OCI-LY7 (cell line): ENCODE measurements at regions not wholly inside any gene's neighbourhood (a gene's known extent, or its start where the extent isn't known, plus 50 kb on each side); places are given as distances from the start of the nearest gene placed in this dataset.

Experiments
- BruUV-seq: library from RNA; stranded (reverse); fragments of 400-500 nt; replicated peaks from 2 replicates; lab custom pipeline; 2021; lab: Mats Ljungman, UMichigan
- CTCF ChIA-PET: fragments of 300-600 bp; sonication (Branson Sonifier 250); formaldehyde crosslinking; loops from one replicate; lab custom pipeline; 2022; ENCODE audit warnings: antibody characterized with exemption; ENCODE audit not compliant: unreplicated experiment; lab: Charles Lee
- POLR2A ChIA-PET: fragments of 300-600 bp; sonication (Branson Sonifier 250); formaldehyde crosslinking; loops from one replicate; lab custom pipeline; 2022; ENCODE audit warnings: antibody characterized with exemption; lab: Charles Lee
- DNase-seq: peaks from one replicate; pipeline ENCODE4 v3.0.0-alpha.2; 2015; ENCODE audit warnings: low spot score
- H2AFZ ChIP-seq: fragments of 200-600 bp; sonication (generic), shearing (Covaris generic); 2 replicates; pipeline ENCODE4 v1.6.1; 2014; ENCODE audit warnings: mild to moderate bottlenecking, antibody characterized with exemption, low read length, moderate library complexity
- H3K27ac ChIP-seq: fragments of 200-600 bp; sonication (generic); 2 replicates; pipeline ENCODE4 v1.5.1; 2014; ENCODE audit warnings: mixed run types, low read depth, mild to moderate bottlenecking, moderate library complexity, low read length, inconsistent platforms; ENCODE audit not compliant: poor library complexity, severe bottlenecking
- H3K36me3 ChIP-seq: fragments of 200-600 bp; sonication (generic); 2 replicates; pipeline ENCODE4 v1.6.1; 2014; ENCODE audit warnings: mild to moderate bottlenecking, antibody characterized with exemption, low read length, moderate library complexity, mixed read lengths; ENCODE audit not compliant: insufficient read depth
- H3K4me1 ChIP-seq: fragments of 200-600 bp; sonication (generic); 2 replicates; pipeline ENCODE4 v1.5.1; 2014; ENCODE audit warnings: mild to moderate bottlenecking, low read length; ENCODE audit not compliant: insufficient read depth, poor library complexity, severe bottlenecking
- H3K4me2 ChIP-seq: fragments of 200-600 bp; sonication (generic); 2 replicates; pipeline ENCODE4 v1.6.1; 2014; ENCODE audit warnings: mild to moderate bottlenecking, low read length
- H3K4me3 ChIP-seq: fragments of 200-600 bp; sonication (generic); 2 replicates; pipeline ENCODE4 v1.5.1; 2014; ENCODE audit warnings: mild to moderate bottlenecking, low read depth, low read length; ENCODE audit not compliant: poor library complexity, severe bottlenecking
- H3K79me2 ChIP-seq: fragments of 200-600 bp; sonication (generic); 2 replicates; pipeline ENCODE4 v1.6.1; 2016; ENCODE audit warnings: low read depth, mild to moderate bottlenecking, low read length, moderate library complexity, mixed read lengths; ENCODE audit not compliant: insufficient read depth
- H3K9me2 ChIP-seq: fragments of 200-600 bp; sonication (generic); 2 replicates; pipeline ENCODE4 v1.6.1; 2016; ENCODE audit warnings: mild to moderate bottlenecking, low read length, mixed read lengths; ENCODE audit not compliant: insufficient read depth
- H3K9me3 ChIP-seq: fragments of 200-600 bp; sonication (generic); 2 replicates; pipeline ENCODE4 v1.6.1; 2014; ENCODE audit warnings: mild to moderate bottlenecking, mixed run types, low read length, mixed read lengths
- H4K20me1 ChIP-seq: fragments of 200-600 bp; sonication (generic); 2 replicates; pipeline ENCODE4 v1.6.1; 2014; ENCODE audit warnings: mild to moderate bottlenecking, antibody characterized with exemption, low read length, moderate library complexity, mixed read lengths; ENCODE audit not compliant: insufficient read depth
- EZH2phosphoT487 ChIP-seq: fragments of 200-600 bp; sonication (generic); IDR thresholded peaks from 2 replicates; pipeline ENCODE4 v1.6.1; 2018; ENCODE audit warnings: low read depth, borderline replicate concordance, mild to moderate bottlenecking, mixed run types, antibody characterized with exemption, low read length, moderate library complexity, mixed read lengths
- intact Hi-C: fragments of 100-400 bp; cut with micrococcal nuclease; formaldehyde crosslinking; loops from one replicate; pipeline ENCODE4 v1.10.0; 2022; ENCODE audit not compliant: unreplicated experiment
- TF ChIP-seq, protein P1 (sequence below): fragments of 200-600 bp; sonication (generic); conservative IDR thresholded peaks from 2 replicates; pipeline ENCODE4 v1.5.1; 2014; ENCODE audit warnings: mild to moderate bottlenecking, antibody characterized with exemption, low read length, moderate library complexity, mixed read lengths

DNA sequence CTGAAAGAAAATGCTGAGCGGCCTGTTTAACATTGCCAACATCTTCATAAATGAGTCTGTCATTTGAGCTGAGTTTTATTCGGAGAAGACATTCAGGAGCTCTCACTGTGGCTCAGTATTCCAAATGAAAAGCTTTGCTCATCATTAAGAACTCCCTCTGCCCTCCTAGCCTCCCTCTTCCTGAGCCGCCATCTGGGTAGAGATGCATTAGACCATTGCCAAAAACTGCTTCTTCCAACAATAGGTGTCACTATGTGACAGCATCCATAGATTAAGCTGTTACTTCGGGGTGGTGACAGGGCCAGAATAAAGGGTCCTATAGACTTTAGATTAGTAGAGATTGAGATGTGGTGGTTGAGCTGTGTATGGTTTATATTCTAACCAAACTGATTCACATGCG, 501.4 kb upstream of the NR2F2 start:
- ChIA-PET POLR2A (interaction anchor here (0.6 kb wide), 1 partner anchor 672 kb away, joined by 3 read pairs; no protein-coding TSS in a partner anchor), CTCF (no interaction called here)
- Histone ChIP-seq H2AFZ (no peak overlapping the region), H3K9me3 (no peaks in the 10 kb centered on the region), H4K20me1 (no peaks in the 10 kb centered on the region), H3K4me1 (no peaks in the 10 kb centered on the region), H3K36me3 (no peaks in the 10 kb centered on the region), H3K79me2 (no peaks in the 10 kb centered on the region), H3K9me2 (no peaks in the 10 kb centered on the region), H3K4me3 (no peak overlapping the region), H3K27ac (no peak overlapping the region), H3K4me2 (no peak overlapping the region)
- DNase-seq = no peak
- intact Hi-C loops = no loop called here
- no TSS peak for BruUV-seq
- TF ChIP-seq, protein P1, sequence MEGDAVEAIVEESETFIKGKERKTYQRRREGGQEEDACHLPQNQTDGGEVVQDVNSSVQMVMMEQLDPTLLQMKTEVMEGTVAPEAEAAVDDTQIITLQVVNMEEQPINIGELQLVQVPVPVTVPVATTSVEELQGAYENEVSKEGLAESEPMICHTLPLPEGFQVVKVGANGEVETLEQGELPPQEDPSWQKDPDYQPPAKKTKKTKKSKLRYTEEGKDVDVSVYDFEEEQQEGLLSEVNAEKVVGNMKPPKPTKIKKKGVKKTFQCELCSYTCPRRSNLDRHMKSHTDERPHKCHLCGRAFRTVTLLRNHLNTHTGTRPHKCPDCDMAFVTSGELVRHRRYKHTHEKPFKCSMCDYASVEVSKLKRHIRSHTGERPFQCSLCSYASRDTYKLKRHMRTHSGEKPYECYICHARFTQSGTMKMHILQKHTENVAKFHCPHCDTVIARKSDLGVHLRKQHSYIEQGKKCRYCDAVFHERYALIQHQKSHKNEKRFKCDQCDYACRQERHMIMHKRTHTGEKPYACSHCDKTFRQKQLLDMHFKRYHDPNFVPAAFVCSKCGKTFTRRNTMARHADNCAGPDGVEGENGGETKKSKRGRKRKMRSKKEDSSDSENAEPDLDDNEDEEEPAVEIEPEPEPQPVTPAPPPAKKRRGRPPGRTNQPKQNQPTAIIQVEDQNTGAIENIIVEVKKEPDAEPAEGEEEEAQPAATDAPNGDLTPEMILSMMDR = no peak
- TF ChIP-seq EZH2phosphoT487 = no peak

DNA sequence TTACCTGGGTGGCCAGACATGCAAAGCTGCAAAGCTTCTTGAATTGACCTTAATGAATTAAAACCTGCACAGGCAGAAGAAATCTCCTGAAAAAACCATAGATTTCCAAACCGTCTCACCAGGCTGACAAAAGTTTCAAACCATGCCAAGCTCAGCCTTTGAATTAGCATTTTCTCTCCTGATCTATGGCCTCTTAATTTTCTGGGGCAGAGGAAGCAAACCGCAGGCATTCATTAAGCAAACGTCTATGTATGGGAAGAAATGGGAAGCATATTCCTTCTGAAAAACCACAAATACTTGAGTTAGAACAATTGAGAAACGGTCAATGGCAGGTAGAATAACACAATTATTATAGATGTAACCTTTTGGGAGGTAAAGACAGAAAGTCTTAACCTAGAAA, 500.2 kb upstream of the NR2F2 start:
- DNase-seq = no peak
- H2AFZ ChIP-seq = no peak overlapping the region
- no peaks in the 10 kb centered on the region for H3K9me2 ChIP-seq
- H3K36me3 ChIP-seq = no peaks in the 10 kb centered on the region
- no peak for TF ChIP-seq EZH2phosphoT487
- TF ChIP-seq, protein P1 = no peak
- no peaks in the 10 kb centered on the region for H4K20me1 ChIP-seq
- no peak overlapping the region for H3K4me2 ChIP-seq
- no peaks in the 10 kb centered on the region for H3K4me1 ChIP-seq
- no peaks in the 10 kb centered on the region for H3K9me3 ChIP-seq
- BruUV-seq = no TSS peak
- intact Hi-C loops = no loop called here
- no peak overlapping the region for H3K27ac ChIP-seq
- ChIA-PET CTCF (no interaction called here), POLR2A (no interaction called here)
- no peaks in the 10 kb centered on the region for H3K79me2 ChIP-seq
- H3K4me3 ChIP-seq = no peak overlapping the region

DNA sequence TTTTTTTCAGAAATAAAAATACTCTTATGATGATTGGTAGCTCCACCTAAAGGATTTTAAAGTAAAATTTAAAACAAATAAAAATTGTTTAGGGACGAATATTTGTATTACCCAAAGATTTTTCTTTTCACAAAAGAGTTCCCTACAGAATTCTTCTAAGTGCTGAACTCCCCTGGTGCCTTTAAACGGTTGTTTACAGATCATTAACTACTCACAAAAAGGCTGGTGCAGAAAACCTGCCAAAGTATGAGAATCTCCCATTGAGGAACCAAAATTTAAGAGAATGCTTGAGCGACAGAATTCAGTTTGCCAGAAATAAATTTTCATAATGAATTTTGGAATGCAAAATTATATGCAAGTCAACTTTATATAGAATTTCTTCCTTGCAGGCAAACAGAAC, 497.8 kb upstream of the NR2F2 start:
- Histone ChIP-seq H3K27ac (no peak overlapping the region), H3K4me1 (no peaks in the 10 kb centered on the region), H3K36me3 (no peaks in the 10 kb centered on the region), H2AFZ (no peak overlapping the region), H3K4me3 (no peak overlapping the region), H3K9me2 (no peaks in the 10 kb centered on the region), H3K79me2 (no peaks in the 10 kb centered on the region), H3K4me2 (no peak overlapping the region), H4K20me1 (no peaks in the 10 kb centered on the region), H3K9me3 (no peaks in the 10 kb centered on the region)
- TF ChIP-seq, protein P1 = no peak
- no peak for TF ChIP-seq EZH2phosphoT487
- ChIA-PET CTCF (no interaction called here), POLR2A (no interaction called here)
- BruUV-seq = no TSS peak
- intact Hi-C loops = no loop called here
- no peak for DNase-seq
